T47D (cell line): ENCODE measurements at regions not wholly inside any gene's neighbourhood (a gene's known extent, or its start where the extent isn't known, plus 50 kb on each side); places are given as distances from the start of the nearest gene placed in this dataset.
"Not testable (repeated sequence)": the region's sequence is repeated elsewhere in the genome, so short reads cannot be mapped to it uniquely, and the experiment has no call there.

Experiments
- DNase-seq, 2 experiments: peaks; one replicate each; pipeline versions ENCODE4 v3.0.0 to v3.0.0-alpha.2; 2011 to 2012; ENCODE audit warnings: low read depth in 1 of 2, low spot score in 1 of 2
- JUND ChIP-seq: IDR thresholded peaks from 2 replicates; pipeline ENCODE4 v1.6.1; 2012; ENCODE audit warnings: low read depth
- in situ Hi-C: cut with HindIII; loops from 2 replicates; pipeline ENCODE4 v1.10.0; 2016; ENCODE audit warnings: low sequenced_read_pairs, low pct_unique_long_range_greater_than_20kb

GRCh38 chr6:94562846-94563245 lies 1014.5 kb upstream of the MANEA start:
- in situ Hi-C loops = no loop called here
- TF ChIP-seq JUND = no peak
- no peak for DNase-seq

- no peak for DNase-seq
- TF ChIP-seq JUND = no peak
- in situ Hi-C loops = no loop called here
Measured at GRCh38 chr6:94559829-94560537, 1017.4 kb upstream of the MANEA start.

- DNase-seq, in situ Hi-C loops: not testable (repeated sequence)
Measured at GRCh38 chr6:94557207-94557606, 1020.1 kb upstream of the MANEA start.

- no peak for TF ChIP-seq JUND
- in situ Hi-C loops = no loop called here
Measured at GRCh38 chr6:94548201-94548600, 1029.1 kb upstream of the MANEA start.

GRCh38 chr6:94535798-94536197 lies 1041.5 kb upstream of the MANEA start:
- no peak for TF ChIP-seq JUND
- in situ Hi-C loops = no loop called here
- DNase-seq = no peak

More at GRCh38 chr6:94548201-94548600, 1029.1 kb upstream of the MANEA start:
- DNase-seq = no peak

- in situ Hi-C loops = no loop called here
- no peak for TF ChIP-seq JUND
- DNase-seq = no peak
Measured at GRCh38 chr6:94511502-94512088, 1065.7 kb upstream of the MANEA start.

- in situ Hi-C loops = no loop called here
- DNase-seq = no peak
- TF ChIP-seq JUND = no peak
Measured at GRCh38 chr6:94510877-94511276, 1066.5 kb upstream of the MANEA start.

- no peak for DNase-seq
- TF ChIP-seq JUND = no peak
- in situ Hi-C loops = no loop called here
Measured at GRCh38 chr6:94501516-94501915, 1075.8 kb upstream of the MANEA start.

GRCh38 chr6:94498099-94498498 lies 1078.7 kb upstream of the EPHA7 start:
- no peak for DNase-seq
- in situ Hi-C loops = no loop called here
- TF ChIP-seq JUND = no peak

GRCh38 chr6:94494500-94494899 lies 1075.1 kb upstream of the EPHA7 start:
- in situ Hi-C loops = no loop called here
- TF ChIP-seq JUND = no peak
- DNase-seq = no peak

GRCh38 chr6:94487371-94487770 lies 1068.0 kb upstream of the EPHA7 start:
- TF ChIP-seq JUND = no peak
- no peak for DNase-seq
- in situ Hi-C loops = no loop called here

GRCh38 chr6:94478133-94479005 lies 1059.0 kb upstream of the EPHA7 start:
- DNase-seq = peak in 1 of 2 experiments; percentile 9
- in situ Hi-C loops = no loop called here
- TF ChIP-seq JUND = no peak

GRCh38 chr6:94468830-94469229 lies 1049.5 kb upstream of the EPHA7 start:
- in situ Hi-C loops = no loop called here
- TF ChIP-seq JUND = no peak
- DNase-seq = no peak
